K562 (cell line): ENCODE measurements at regions not wholly inside any gene's neighbourhood (a gene's known extent, or its start where the extent isn't known, plus 50 kb on each side); places are given as distances from the start of the nearest gene placed in this dataset.

ENCODE experiments used
- ATAC-seq: fragments of 200-7000 bp; cut with Tn5 transposase; 3 replicates; pipeline ENCODE4 v1.9.1; 2020; ENCODE audit warnings: moderate library complexity
- BruUV-seq: library from RNA; stranded (reverse); fragments of 400-500 nt; replicated peaks from 2 replicates; lab custom pipeline; 2021; lab: Mats Ljungman, UMichigan
- CTCF ChIA-PET: fragments of 300-600 bp; formaldehyde crosslinking; extraction: SDS; loops from one replicate; lab custom pipeline; 2021; ENCODE audit warnings: low intra/inter-chr PET ratio; lab: Yijun Ruan, JAX
- POLR2A ChIA-PET: fragments of 300-600, 350-650 bp; sonication (Branson Sonifier 250); formaldehyde crosslinking; extraction: SDS; loops from one replicate; lab custom pipeline; 2021; ENCODE audit warnings: antibody characterized with exemption, inconsistent platforms; lab: Yijun Ruan, JAX
- DNase-seq, 4 experiments: peaks; one replicate each; pipeline versions ENCODE4 v3.0.0 to v3.0.0-alpha.2; 2011 to 2018; ENCODE audit warnings: low spot score in 3 of 4, mixed read lengths in 3 of 4; ENCODE audit errors: extremely low read depth in 1 of 4
- FAIRE-seq: peaks from 2 replicates; lab custom pipeline; 2011; peaks lifted over from hg19 to GRCh38; lab: Jason Lieb, UNC
- H2AFZ ChIP-seq: 2 replicates; pipeline ENCODE4 v1.6.0; 2011; ENCODE audit warnings: low read depth, low read length, control low read depth, inconsistent platforms
- H3K27ac ChIP-seq: fragments of 200-600 bp; 3 replicates; pipeline ENCODE4 v1.8.0; 2011; ENCODE audit warnings: low read depth, mild to moderate bottlenecking, control low read depth, inconsistent platforms, low read length, moderate library complexity, mixed read lengths; ENCODE audit errors: extremely low read depth
- H3K27me3 ChIP-seq, 2 experiments: fragments of 300-600 bp in 1 of 2; 2 replicates in 1 of 2; 3 replicates in 1 of 2; pipeline versions ENCODE4 v1.6.0 to v1.8.0; 2011; ENCODE audit warnings: inconsistent platforms in 2 of 2, low read length in 2 of 2, mild to moderate bottlenecking in 1 of 2, mixed read lengths in 1 of 2, moderate library complexity in 1 of 2; ENCODE audit not compliant: control insufficient read depth in 2 of 2, insufficient read depth in 2 of 2
- H3K36me3 ChIP-seq: fragments of 300-600 bp; 3 replicates; pipeline ENCODE4 v1.8.0; 2011; ENCODE audit warnings: mild to moderate bottlenecking, low read length, inconsistent platforms; ENCODE audit not compliant: control insufficient read depth, insufficient read depth
- H3K4me1 ChIP-seq, 2 experiments: fragments of 200-600 bp in 1 of 2; replicated peaks in 1 of 2; 2 replicates in 1 of 2; 3 replicates in 1 of 2; pipeline versions ENCODE4 v1.5.1 to v1.8.0; 2011; ENCODE audit warnings: inconsistent platforms in 2 of 2, low read length in 2 of 2, mild to moderate bottlenecking in 1 of 2, mixed read lengths in 1 of 2, moderate library complexity in 1 of 2; ENCODE audit not compliant: control insufficient read depth in 2 of 2, insufficient read depth in 2 of 2
- H3K4me2 ChIP-seq: 2 replicates; pipeline ENCODE4 v1.6.1; 2011; ENCODE audit warnings: low read length, control low read depth, inconsistent platforms, mixed read lengths; ENCODE audit not compliant: insufficient read depth
- H3K4me3 ChIP-seq: fragments of 200-600 bp; sonication (generic), shearing (Covaris generic); 2 replicates; pipeline ENCODE4 v1.5.1; 2016; ENCODE audit warnings: control low read depth, inconsistent platforms
- H3K79me2 ChIP-seq: fragments of 200-600 bp; 3 replicates; pipeline ENCODE4 v1.8.0; 2011; ENCODE audit warnings: low read length, inconsistent platforms; ENCODE audit not compliant: control insufficient read depth, insufficient read depth
- H3K9ac ChIP-seq, 2 experiments: 2 replicates each; pipeline versions ENCODE4 v1.6.0 to v1.6.1; 2011; ENCODE audit warnings: low read depth in 2 of 2, low read length in 2 of 2, control low read depth in 1 of 2, inconsistent platforms in 1 of 2, mild to moderate bottlenecking in 1 of 2, mixed read lengths in 1 of 2; ENCODE audit not compliant: insufficient read depth in 1 of 2
- H3K9me1 ChIP-seq: one replicate; pipeline ENCODE4 v1.6.0; 2011; ENCODE audit warnings: inconsistent platforms, mild to moderate bottlenecking, low read length, moderate library complexity; ENCODE audit not compliant: control insufficient read depth, insufficient read depth
- H3K9me3 ChIP-seq: replicated peaks from 2 replicates; pipeline ENCODE4 v1.5.1; 2011; ENCODE audit warnings: low read depth, low read length, inconsistent platforms; ENCODE audit not compliant: control insufficient read depth, insufficient read depth
- H4K20me1 ChIP-seq: replicated peaks from 2 replicates; pipeline ENCODE4 v1.6.1; 2011; ENCODE audit warnings: low read length, inconsistent platforms, mixed read lengths; ENCODE audit not compliant: control insufficient read depth, insufficient read depth
- BHLHE40 ChIP-seq: IDR thresholded peaks from 2 replicates; pipeline ENCODE4 v1.6.1; 2011; ENCODE audit warnings: low read length, improper control_type of control experiment
- ETV1 ChIP-seq: fragments of 450-650 bp; conservative IDR thresholded peaks from 2 replicates; pipeline ENCODE4 v1.6.1; 2016; ENCODE audit warnings: missing genetic modification characterization, control low read depth, low read depth, missing compliant biosample characterization
- KDM4B ChIP-seq, 2 experiments: fragments of 450-650 bp in 1 of 2; sonication (generic) in 1 of 2; IDR thresholded peaks; 2 replicates each; pipeline ENCODE4 v1.6.1; 2016 to 2017; ENCODE audit warnings: borderline replicate concordance in 2 of 2, antibody characterized with exemption in 1 of 2, low read depth in 1 of 2, mild to moderate bottlenecking in 1 of 2
- KDM5B ChIP-seq: fragments of 200-600 bp; sonication (generic); IDR thresholded peaks from 2 replicates; pipeline ENCODE4 v1.6.1; 2012; ENCODE audit warnings: low read depth, mild to moderate bottlenecking, moderate library complexity, low read length, control low read depth, inconsistent platforms; ENCODE audit not compliant: insufficient replicate concordance
- MYC ChIP-seq, 2 experiments: fragments of 250-450 bp in 1 of 2; sonication (Bioruptor Pico) in 1 of 2; IDR thresholded peaks; 2 replicates each; pipeline versions ENCODE4 v1.5.1 to v1.6.1; 2012 to 2021; ENCODE audit warnings: low read depth in 2 of 2, borderline replicate concordance in 1 of 2, improper control_type of control experiment in 1 of 2, low read length in 1 of 2, mild to moderate bottlenecking in 1 of 2, moderate library complexity in 1 of 2
- NBN ChIP-seq: fragments of 450-650 bp; IDR thresholded peaks from 2 replicates; pipeline ENCODE4 v1.6.1; 2016; ENCODE audit warnings: low read depth, mild to moderate bottlenecking
- PHF20 ChIP-seq: fragments of 450-650 bp; IDR thresholded peaks from 2 replicates; pipeline ENCODE4 v1.6.1; 2018; ENCODE audit not compliant: partially characterized antibody
- POLR2B ChIP-seq: fragments of 450-650 bp; IDR thresholded peaks from 2 replicates; pipeline ENCODE4 v1.6.1; 2018; ENCODE audit warnings: low read depth; ENCODE audit not compliant: partially characterized antibody
- RBM25 ChIP-seq: fragments of 200-400 bp; formaldehyde crosslinking; IDR thresholded peaks from 2 replicates; pipeline ENCODE4 v1.6.1; 2018; ENCODE audit warnings: low read length, low read depth, moderate library complexity; ENCODE audit not compliant: severe bottlenecking
- RBM39 ChIP-seq: fragments of 200-400 bp; formaldehyde crosslinking; optimal IDR thresholded peaks from 2 replicates; pipeline ENCODE3; 2018; ENCODE audit warnings: low read depth, low read length
- TAL1 ChIP-seq: fragments of 450-650 bp; IDR thresholded peaks from 2 replicates; pipeline ENCODE4 v1.6.1; 2016; ENCODE audit warnings: mild to moderate bottlenecking
- ZKSCAN3 ChIP-seq: fragments of 250-450 bp; sonication (Bioruptor Pico); IDR thresholded peaks from 2 replicates; pipeline ENCODE4 v1.4.0; 2020
- ZNF12 ChIP-seq: sonication (generic); formaldehyde crosslinking; IDR thresholded peaks from 2 replicates; pipeline ENCODE4 v1.4.0; 2020; ENCODE audit warnings: mild to moderate bottlenecking, missing genetic modification reagents
- ZNF133 ChIP-seq: fragments of 250-450 bp; sonication (Bioruptor Pico); IDR thresholded peaks from 2 replicates; pipeline ENCODE4 v1.4.0; 2020; ENCODE audit warnings: mild to moderate bottlenecking
- ZNF324 ChIP-seq: fragments of 250-450 bp; sonication (Bioruptor Pico); IDR thresholded peaks from 2 replicates; pipeline ENCODE4 v1.4.0; 2020; ENCODE audit warnings: mild to moderate bottlenecking
- ZNF75A ChIP-seq: fragments of 450-650 bp; formaldehyde crosslinking; IDR thresholded peaks from 2 replicates; pipeline ENCODE4 v1.4.0; 2020; ENCODE audit warnings: mild to moderate bottlenecking
- ZNF780A ChIP-seq: fragments of 250-450 bp; sonication (Bioruptor Pico); IDR thresholded peaks from 2 replicates; pipeline ENCODE4 v1.5.0; 2021; ENCODE audit warnings: mild to moderate bottlenecking
- WGBS: fragments of 100-300 bp; shearing (Covaris generic); methylation state at CpG from one replicate; pipeline ENCODE4 v1.1.6; 2016; ENCODE audit warnings: low coverage, mixed read lengths; ENCODE audit not compliant: insufficient coverage; ENCODE audit errors: missing lambda C conversion rate; 5-methylcytosine and 5-hydroxymethylcytosine counted together
- in situ Hi-C: fragments of 300-500 bp; cut with MboI; formaldehyde crosslinking; loops from 4 replicates; pipeline ENCODE4 v1.15.0; 2018; ENCODE audit warnings: inconsistent platforms, mixed read lengths
- intact Hi-C: fragments of 100-400 bp; cut with micrococcal nuclease; formaldehyde crosslinking; loops from 2 replicates; pipeline ENCODE4 v1.14.2; 2022
- TF ChIP-seq, protein P1 (sequence below): fragments of 450-650 bp; formaldehyde crosslinking; IDR thresholded peaks from 2 replicates; pipeline ENCODE4 v1.4.0; 2020; ENCODE audit warnings: mild to moderate bottlenecking, moderate library complexity

DNA sequence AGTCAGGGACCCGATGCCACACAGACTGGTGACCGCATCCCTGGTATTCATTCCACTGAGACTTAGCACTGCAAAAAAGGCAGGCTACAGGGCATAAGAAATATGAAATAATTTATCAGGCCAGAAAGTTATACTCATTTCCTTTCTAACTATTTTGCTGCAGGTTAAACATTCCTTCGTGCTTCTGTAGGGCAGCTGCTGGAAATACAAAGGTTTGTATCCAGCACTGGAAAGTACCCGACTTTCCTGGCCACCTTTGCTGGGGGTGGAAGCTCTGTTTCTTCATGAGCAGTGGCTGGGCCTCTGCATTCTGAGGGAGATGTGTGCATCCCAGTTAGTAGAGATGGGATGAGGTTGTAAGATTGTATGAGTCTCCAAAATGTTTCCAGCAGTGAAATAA lies 478.6 kb upstream of the WWC1 start:
- H3K9me1 ChIP-seq: no peaks in the 10 kb centered on the region
- intact Hi-C loops: no loop called here
- ChIA-PET POLR2A (interaction anchor here (1.6 kb wide), 1 partner anchor 8 kb away, joined by 5 read pairs; no protein-coding TSS in a partner anchor), CTCF (no interaction called here)
- no peak for DNase-seq
- H3K27ac ChIP-seq: no peak overlapping the region
- FAIRE-seq: no peak
- H3K36me3 ChIP-seq: no peaks in the 10 kb centered on the region
- no peaks in the 10 kb centered on the region for H3K27me3 ChIP-seq
- no TSS peak for BruUV-seq
- no peak overlapping the region for H3K4me3 ChIP-seq
- H3K9me3 ChIP-seq: no peaks in the 10 kb centered on the region
- WGBS: 0% methylated on average over 4 of the region's 4 CpGs
- no peaks in the 10 kb centered on the region for H3K4me1 ChIP-seq
- no peaks in the 10 kb centered on the region for H3K79me2 ChIP-seq
- in situ Hi-C loops: no loop called here
- no peaks in the 10 kb centered on the region for H4K20me1 ChIP-seq
- no peak for ATAC-seq
- H2AFZ ChIP-seq: no peak overlapping the region
- TF ChIP-seq ZNF75A (CRISPR knock-in tag) (no peak), ZNF133 (CRISPR knock-in tag) (no peak), TAL1 (no peak), POLR2B (no peak)
- no peak overlapping the region for H3K4me2 ChIP-seq
- H3K9ac ChIP-seq: no peak overlapping the region

DNA sequence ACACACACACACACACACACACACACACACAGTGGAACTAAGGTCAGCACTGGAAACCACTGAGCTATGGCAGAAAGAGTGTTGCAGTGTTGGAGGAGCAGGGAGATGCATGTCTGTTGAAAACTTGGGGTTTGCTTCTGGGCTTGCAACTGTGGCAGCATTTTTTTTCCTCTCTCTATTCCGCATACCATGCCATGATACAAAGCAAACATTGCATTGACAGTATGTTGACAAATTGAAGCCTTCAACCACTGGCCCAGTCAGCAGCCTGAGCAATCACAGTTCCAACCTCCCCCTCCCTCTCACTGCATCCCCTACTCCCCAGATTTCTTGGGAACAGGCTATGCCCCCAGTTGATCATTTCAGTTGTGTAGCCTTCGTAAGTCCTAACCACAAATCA lies 478.1 kb upstream of the WWC1 start:
- no TSS peak for BruUV-seq
- CTCF ChIA-PET: no interaction called here
- H2AFZ ChIP-seq: no peak overlapping the region
- no peak overlapping the region for H3K27ac ChIP-seq
- ATAC-seq (no peak), DNase-seq (no peak), FAIRE-seq (no peak)
- no peak overlapping the region for H3K4me2 ChIP-seq
- H3K4me1 ChIP-seq: no peaks in the 10 kb centered on the region
- no peak overlapping the region for H3K9ac ChIP-seq
- POLR2A ChIA-PET: interaction anchor here (1.6 kb wide), 1 partner anchor 9 kb away, joined by 5 read pairs; no protein-coding TSS in a partner anchor
- H3K27me3 ChIP-seq: no peaks in the 10 kb centered on the region
- in situ Hi-C loops (no loop called here), intact Hi-C loops (no loop called here)
- H3K4me3 ChIP-seq: no peak overlapping the region
- no peaks in the 10 kb centered on the region for H3K79me2 ChIP-seq
- H3K9me3 ChIP-seq: no peaks in the 10 kb centered on the region
- H3K36me3 ChIP-seq: no peaks in the 10 kb centered on the region
- WGBS: 0% methylated on average over 2 of the region's 2 CpGs
- no peaks in the 10 kb centered on the region for H3K9me1 ChIP-seq
- no peaks in the 10 kb centered on the region for H4K20me1 ChIP-seq
- no peak for TF ChIP-seq RBM25
- no peak for TF ChIP-seq ETV1
- TF ChIP-seq KDM4B (IDR thresholded peaks at IDR 0.05; ENCODE audit: borderline replicate concordance in 2 of 2, low read depth in 1 of 2): no peak
- no peak for TF ChIP-seq MYC (IDR thresholded peaks at IDR 0.05; ENCODE audit: low read depth, low read length)
- no peak for TF ChIP-seq MYC (CRISPR knock-in tag; IDR thresholded peaks at IDR 0.05; ENCODE audit: borderline replicate concordance, low read depth)
- no peak for TF ChIP-seq NBN
- TF ChIP-seq ZKSCAN3 (CRISPR knock-in tag): no peak
- TF ChIP-seq ZNF324 (CRISPR knock-in tag): no peak
- no peak for TF ChIP-seq PHF20
- TF ChIP-seq KDM5B: no peak
- TF ChIP-seq BHLHE40: no peak
- no peak for TF ChIP-seq RBM39
- TF ChIP-seq, protein P1, sequence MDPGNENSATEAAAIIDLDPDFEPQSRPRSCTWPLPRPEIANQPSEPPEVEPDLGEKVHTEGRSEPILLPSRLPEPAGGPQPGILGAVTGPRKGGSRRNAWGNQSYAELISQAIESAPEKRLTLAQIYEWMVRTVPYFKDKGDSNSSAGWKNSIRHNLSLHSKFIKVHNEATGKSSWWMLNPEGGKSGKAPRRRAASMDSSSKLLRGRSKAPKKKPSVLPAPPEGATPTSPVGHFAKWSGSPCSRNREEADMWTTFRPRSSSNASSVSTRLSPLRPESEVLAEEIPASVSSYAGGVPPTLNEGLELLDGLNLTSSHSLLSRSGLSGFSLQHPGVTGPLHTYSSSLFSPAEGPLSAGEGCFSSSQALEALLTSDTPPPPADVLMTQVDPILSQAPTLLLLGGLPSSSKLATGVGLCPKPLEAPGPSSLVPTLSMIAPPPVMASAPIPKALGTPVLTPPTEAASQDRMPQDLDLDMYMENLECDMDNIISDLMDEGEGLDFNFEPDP: no peak
- no peak for TF ChIP-seq ZNF12
- TF ChIP-seq ZNF780A (CRISPR knock-in tag): no peak
